OCI-LY1 (cell line): ENCODE measurements at regions not wholly inside any gene's neighbourhood (a gene's known extent, or its start where the extent isn't known, plus 50 kb on each side); places are given as distances from the start of the nearest gene placed in this dataset.

Experiments
- H2AFZ ChIP-seq: fragments of 200-600 bp; sonication (generic), shearing (Covaris generic); 2 replicates; pipeline ENCODE4 v1.6.0; 2014; ENCODE audit warnings: antibody characterized with exemption, mild to moderate bottlenecking, low read length
- H3F3A ChIP-seq: fragments of 200-600 bp; sonication (generic), shearing (Covaris generic); 2 replicates; pipeline ENCODE4 v1.6.0; 2014; ENCODE audit warnings: mild to moderate bottlenecking, antibody characterized with exemption, low read length, moderate library complexity; ENCODE audit not compliant: insufficient read depth
- H3K27ac ChIP-seq: fragments of 200-600 bp; sonication (generic); 2 replicates; pipeline ENCODE4 v1.5.1; 2014; ENCODE audit warnings: low read length, mixed run types, mild to moderate bottlenecking, low read depth; ENCODE audit not compliant: poor library complexity, severe bottlenecking
- H3K27me3 ChIP-seq: fragments of 200-600 bp; sonication (generic); 2 replicates; pipeline ENCODE4 v1.6.0; 2014; ENCODE audit warnings: antibody characterized with exemption, mild to moderate bottlenecking, low read length, moderate library complexity; ENCODE audit not compliant: insufficient read depth
- H3K36me3 ChIP-seq: fragments of 200-600 bp; sonication (generic); 2 replicates; pipeline ENCODE4 v1.6.1; 2014; ENCODE audit warnings: mild to moderate bottlenecking, antibody characterized with exemption, low read length, moderate library complexity, mixed read lengths; ENCODE audit not compliant: insufficient read depth
- H3K4me1 ChIP-seq: fragments of 200-600 bp; sonication (generic); 2 replicates; pipeline ENCODE4 v1.5.1; 2014; ENCODE audit warnings: mild to moderate bottlenecking, low read length, moderate library complexity; ENCODE audit not compliant: insufficient read depth, severe bottlenecking
- H3K4me2 ChIP-seq: fragments of 200-600 bp; sonication (generic), shearing (Covaris generic); 2 replicates; pipeline ENCODE4 v1.6.1; 2014; ENCODE audit warnings: low read length
- H3K4me3 ChIP-seq: fragments of 200-600 bp; sonication (generic); 2 replicates; pipeline ENCODE4 v1.5.1; 2014; ENCODE audit warnings: low read length, low read depth, mild to moderate bottlenecking, mixed read lengths; ENCODE audit not compliant: poor library complexity, severe bottlenecking
- H3K79me2 ChIP-seq: fragments of 200-600 bp; shearing (Covaris generic); 2 replicates; pipeline ENCODE4 v1.6.1; 2016; ENCODE audit warnings: mixed run types, low read length, mixed read lengths; ENCODE audit not compliant: insufficient read depth
- H3K9ac ChIP-seq: fragments of 200-600 bp; sonication (generic), shearing (Covaris generic); 2 replicates; pipeline ENCODE4 v1.6.1; 2014; ENCODE audit warnings: mild to moderate bottlenecking, low read length, mixed read lengths
- H3K9me2 ChIP-seq: fragments of 200-600 bp; sonication (generic), shearing (Covaris generic); 2 replicates; pipeline ENCODE4 v1.6.1; 2014; ENCODE audit warnings: low read depth, mild to moderate bottlenecking, low read length, mixed read lengths
- H3K9me3 ChIP-seq: fragments of 200-600 bp; shearing (Covaris generic); 2 replicates; pipeline ENCODE4 v1.6.1; 2014; ENCODE audit warnings: low read length, mixed read lengths
- H4K20me1 ChIP-seq: fragments of 200-600 bp; sonication (generic), shearing (Covaris generic); 2 replicates; pipeline ENCODE4 v1.6.0; 2016; ENCODE audit warnings: mild to moderate bottlenecking, low read length; ENCODE audit not compliant: insufficient read depth
- CTCF ChIP-seq: fragments of 200-600 bp; sonication (generic), shearing (Covaris generic); IDR thresholded peaks from 2 replicates; pipeline ENCODE4 v1.5.1; 2017; ENCODE audit warnings: mild to moderate bottlenecking, antibody characterized with exemption, low read length, moderate library complexity, mixed read lengths
- EZH2 ChIP-seq: fragments of 200-600 bp; sonication (generic), shearing (Covaris generic); IDR thresholded peaks from 2 replicates; pipeline ENCODE4 v1.8.0; 2017; ENCODE audit warnings: borderline replicate concordance, mixed run types, mild to moderate bottlenecking, antibody characterized with exemption, low read length, moderate library complexity, mixed read lengths

- H3K9ac ChIP-seq = no peak overlapping the region
- TF ChIP-seq EZH2 = no peak
- TF ChIP-seq CTCF = no peak
- no peak overlapping the region for H3K27ac ChIP-seq
- H3K79me2 ChIP-seq = no peaks in the 10 kb centered on the region
- H3K4me3 ChIP-seq = no peak overlapping the region
- H3K27me3 ChIP-seq = no peaks in the 10 kb centered on the region
- no peaks in the 10 kb centered on the region for H3K36me3 ChIP-seq
- no peak overlapping the region for H2AFZ ChIP-seq
- H3K9me3 ChIP-seq = no peaks in the 10 kb centered on the region
- no peaks in the 10 kb centered on the region for H3K4me1 ChIP-seq
- no peak overlapping the region for H3K4me2 ChIP-seq
- H4K20me1 ChIP-seq = no peaks in the 10 kb centered on the region
- no peaks in the 10 kb centered on the region for H3K9me2 ChIP-seq
- no peaks in the 10 kb centered on the region for H3F3A ChIP-seq
Measured at GRCh38 chr2:236690726-236691125, 121.1 kb downstream of the ACKR3 start.

- Histone ChIP-seq H2AFZ (no peak overlapping the region), H3K9ac (no peak overlapping the region)
Measured at GRCh38 chr2:236691799-236692167, 122.2 kb downstream of the ACKR3 start.

GRCh38 chr2:236692937-236693336 is 123.3 kb downstream of the ACKR3 start:
- Histone ChIP-seq H3K9me3 (no peaks in the 10 kb centered on the region), H3K79me2 (no peaks in the 10 kb centered on the region), H3K27me3 (no peaks in the 10 kb centered on the region), H3K9me2 (no peaks in the 10 kb centered on the region), H3K4me3 (no peak overlapping the region), H3K4me2 (no peak overlapping the region), H3K36me3 (no peaks in the 10 kb centered on the region), H3K4me1 (no peaks in the 10 kb centered on the region), H3F3A (no peaks in the 10 kb centered on the region), H4K20me1 (no peaks in the 10 kb centered on the region), H2AFZ (no peak overlapping the region), H3K9ac (no peak overlapping the region), H3K27ac (no peak overlapping the region)
- TF ChIP-seq CTCF (no peak), EZH2 (no peak)

More at GRCh38 chr2:236691799-236692167, 122.2 kb downstream of the ACKR3 start:
- H3K4me2 ChIP-seq = no peak overlapping the region
- H3K27ac ChIP-seq = no peak overlapping the region
- no peaks in the 10 kb centered on the region for H3K9me2 ChIP-seq
- H3K36me3 ChIP-seq = no peaks in the 10 kb centered on the region
- no peaks in the 10 kb centered on the region for H3K4me1 ChIP-seq
- H3K4me3 ChIP-seq = no peak overlapping the region
- no peaks in the 10 kb centered on the region for H3K9me3 ChIP-seq
- H3K27me3 ChIP-seq = no peaks in the 10 kb centered on the region
- no peaks in the 10 kb centered on the region for H3K79me2 ChIP-seq
- no peaks in the 10 kb centered on the region for H3F3A ChIP-seq
- TF ChIP-seq CTCF (no peak), EZH2 (no peak)
- H4K20me1 ChIP-seq = no peaks in the 10 kb centered on the region
